Left renal pelvis (tissue), 4 donors: ENCODE measurements at regions not wholly inside any gene's neighbourhood (a gene's known extent, or its start where the extent isn't known, plus 50 kb on each side); places are given as distances from the start of the nearest gene placed in this dataset.

Experiments
- DNase-seq, 4 donors: peaks; one replicate each; pipeline ENCODE4 v3.0.0-alpha.2; 2013; ENCODE audit warnings: low read depth in 4 of 4, low spot score in 3 of 4

DNA sequence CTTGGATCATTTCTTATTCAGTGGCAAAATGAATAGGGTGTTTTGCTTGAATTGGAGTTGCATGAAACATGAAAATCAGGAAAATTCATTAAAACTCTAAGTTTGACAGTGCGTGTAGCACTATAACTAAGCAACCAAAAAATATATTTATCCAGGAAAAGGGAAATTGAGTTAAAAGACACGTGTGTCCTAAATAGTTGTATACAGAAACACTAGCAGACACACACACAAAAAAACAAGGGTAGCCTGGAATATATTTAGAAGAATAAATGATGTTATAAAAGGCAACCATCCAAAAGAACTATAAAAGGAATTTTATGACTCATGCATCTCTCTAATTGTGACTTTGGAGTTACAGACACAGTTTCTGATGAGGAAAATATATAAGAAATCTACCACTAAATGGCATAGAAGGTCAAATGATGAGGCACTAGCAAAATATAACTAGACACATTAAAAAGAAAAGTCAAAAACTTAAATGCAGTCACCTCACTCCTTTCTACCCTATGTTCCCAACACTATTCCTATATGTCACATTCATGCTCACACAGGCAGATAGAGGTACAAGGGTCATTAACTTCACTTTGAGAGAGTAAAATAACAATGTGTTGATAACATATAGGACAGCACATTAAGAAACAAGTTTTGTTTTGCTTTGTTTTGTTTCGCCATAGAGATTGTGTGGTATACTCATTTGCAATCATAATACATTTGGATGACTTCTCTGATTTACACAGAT is 793.6 kb upstream of the INTU start:
- no peak for DNase-seq

DNA sequence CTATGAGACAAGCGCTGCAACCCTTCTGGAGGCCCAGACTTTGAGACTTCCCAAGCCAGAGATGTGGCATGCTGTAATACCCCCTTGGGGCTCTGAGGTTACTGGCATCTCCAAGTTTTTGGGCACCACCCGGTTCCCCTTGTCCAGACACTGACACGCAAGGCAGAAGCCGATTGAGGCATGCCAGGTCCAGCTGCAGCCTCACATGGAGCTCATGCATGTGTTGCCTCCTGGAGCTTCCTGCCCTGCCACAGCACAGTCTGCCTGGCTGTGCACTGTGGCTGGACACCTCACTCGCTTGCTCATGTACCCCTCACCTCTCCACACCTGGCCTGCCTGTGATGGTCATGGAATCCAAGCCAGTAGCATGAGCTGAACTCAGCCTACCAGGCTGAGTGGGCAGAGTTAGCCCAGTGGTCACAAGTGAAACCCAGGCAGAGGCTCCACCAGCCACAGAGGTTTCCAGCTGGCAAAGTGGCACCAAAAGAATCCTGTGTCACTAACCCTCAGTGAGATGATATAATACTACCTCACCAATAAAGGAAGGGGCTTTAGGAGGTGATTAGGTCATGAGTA is 789.2 kb upstream of the INTU start:
- DNase-seq = no peak

DNA sequence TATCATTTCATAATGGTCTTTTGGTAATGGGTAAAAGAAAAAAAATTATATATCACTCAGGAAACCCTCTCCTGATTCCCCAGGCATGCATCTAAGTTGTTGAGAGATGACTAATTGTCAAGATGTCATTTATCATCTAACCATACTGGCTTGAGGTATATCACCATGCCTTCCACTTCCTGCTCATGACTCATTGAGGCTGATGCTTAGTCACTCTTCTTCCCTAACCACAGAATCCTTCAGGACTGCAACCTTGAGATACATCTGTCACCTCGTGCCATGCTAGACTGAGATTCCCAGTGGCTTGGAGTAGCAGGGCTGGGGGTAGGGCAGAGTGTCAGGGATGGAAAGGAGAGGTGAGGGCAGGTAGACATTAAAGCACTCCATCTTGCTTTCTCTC is 782.5 kb upstream of the INTU start:
- no peak for DNase-seq

DNA sequence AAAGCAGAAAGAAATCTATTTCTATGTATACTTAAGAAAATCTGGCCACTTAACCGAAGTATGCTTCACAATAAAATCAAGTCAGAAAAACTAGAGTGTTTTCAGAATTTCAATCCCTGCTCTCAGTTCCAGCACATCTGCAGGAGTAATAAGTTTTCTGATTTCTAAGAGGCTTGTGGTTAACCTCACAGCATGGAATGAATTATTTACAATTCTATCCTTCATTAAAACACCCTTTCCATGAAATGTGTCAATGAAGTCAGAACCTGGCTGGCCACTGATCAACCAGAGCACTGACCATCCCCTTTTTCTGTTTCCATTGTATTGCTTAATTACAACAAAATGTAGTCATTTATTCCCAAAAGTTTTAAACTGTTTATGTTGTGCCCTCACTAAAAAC is 781.4 kb upstream of the INTU start:
- no peak for DNase-seq

DNA sequence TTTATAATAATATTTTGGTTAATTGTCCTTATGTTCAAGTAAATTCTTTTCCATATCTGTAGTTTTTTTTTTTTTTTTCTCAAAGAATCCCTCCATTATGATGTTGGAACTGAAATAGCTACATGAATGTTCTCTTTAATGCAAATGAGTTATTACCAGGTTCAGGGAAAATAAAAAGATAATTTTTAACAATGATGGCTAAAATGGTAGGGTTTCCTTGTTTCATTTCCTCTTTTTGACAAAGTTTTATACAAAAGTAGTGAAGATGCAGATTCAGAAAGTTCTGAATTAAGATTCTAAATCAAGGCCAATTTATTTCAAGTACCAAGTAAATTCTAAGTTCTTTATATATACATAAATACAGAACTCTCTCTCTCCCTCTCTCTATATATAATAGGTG is 779.0 kb upstream of the INTU start:
- DNase-seq = no peak

DNA sequence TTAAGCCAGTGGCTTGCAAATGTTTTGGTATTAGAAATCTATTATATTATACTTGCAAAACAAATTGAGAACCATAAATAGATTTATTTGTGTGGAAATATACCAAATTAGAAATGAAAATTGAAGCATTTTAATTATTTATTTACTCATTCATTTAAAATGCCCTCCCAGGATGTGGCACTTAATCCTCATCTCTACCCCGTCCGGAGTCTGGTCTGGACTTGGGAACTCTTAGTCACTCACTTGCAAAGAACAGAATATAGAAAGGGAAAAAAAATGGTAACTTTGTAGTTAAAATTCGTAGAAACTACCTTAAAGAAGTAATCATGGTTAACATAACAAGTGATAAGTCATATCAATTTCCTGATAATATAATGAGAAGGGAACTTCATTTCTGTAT is 775.9 kb upstream of the INTU start:
- no peak for DNase-seq

DNA sequence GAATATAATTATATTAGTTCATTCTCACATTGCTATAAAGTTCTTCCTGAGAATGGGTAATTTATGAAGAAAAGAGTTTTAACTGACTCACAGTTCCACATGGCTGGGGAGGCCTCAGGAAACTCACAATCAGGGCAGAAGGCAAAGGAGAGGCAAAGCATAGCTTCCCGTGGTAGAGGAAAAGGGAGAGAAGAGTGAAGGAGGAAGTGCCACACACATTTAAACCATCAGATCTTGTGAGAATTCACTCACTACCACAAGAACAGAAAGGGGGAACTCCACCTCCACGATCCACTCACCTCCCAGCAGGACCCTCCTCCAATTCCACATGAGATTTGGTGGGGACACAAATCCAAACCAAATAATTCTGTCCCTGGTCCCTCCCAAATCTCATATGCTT is 773.4 kb upstream of the INTU start:
- DNase-seq = no peak

DNA sequence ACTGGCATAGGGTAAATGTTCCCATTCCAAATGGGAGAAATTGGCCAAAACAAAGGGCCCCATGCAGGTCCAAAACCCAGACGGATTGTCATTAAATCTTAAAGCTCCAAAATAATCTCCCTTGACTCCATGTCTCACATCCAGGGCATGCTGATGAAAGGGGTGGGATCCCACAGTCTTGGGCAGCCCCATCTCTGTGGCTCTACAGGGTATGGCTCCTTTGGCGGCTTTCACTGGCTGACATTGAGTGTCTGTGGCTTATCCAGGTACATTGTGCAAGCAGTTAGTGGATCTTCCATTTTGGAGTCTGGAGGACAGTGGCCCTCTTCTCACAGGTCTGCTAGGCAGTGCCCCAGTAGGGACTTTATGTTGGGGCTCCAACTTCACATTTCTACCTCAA is 772.9 kb upstream of the INTU start:
- DNase-seq = no peak

DNA sequence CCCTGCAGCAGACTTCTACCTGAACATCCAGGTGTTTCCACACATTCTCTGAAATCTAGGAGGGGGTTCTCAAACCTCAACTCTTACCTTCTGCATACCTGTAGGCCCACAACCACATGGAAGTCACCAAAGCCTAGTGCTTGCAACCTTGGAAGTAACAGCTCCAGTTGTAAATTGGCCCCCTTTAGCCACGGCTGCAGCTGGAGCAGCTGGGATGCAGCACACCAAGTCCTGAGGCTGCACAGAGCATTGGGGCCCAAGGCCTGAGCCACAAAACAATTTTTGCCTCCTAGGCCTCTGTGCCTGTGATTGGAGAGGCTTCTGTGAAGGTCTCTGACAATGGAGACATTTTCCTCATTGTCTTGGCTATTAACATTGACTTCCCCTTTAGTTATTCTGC is 772.4 kb upstream of the INTU start:
- no peak for DNase-seq

DNA sequence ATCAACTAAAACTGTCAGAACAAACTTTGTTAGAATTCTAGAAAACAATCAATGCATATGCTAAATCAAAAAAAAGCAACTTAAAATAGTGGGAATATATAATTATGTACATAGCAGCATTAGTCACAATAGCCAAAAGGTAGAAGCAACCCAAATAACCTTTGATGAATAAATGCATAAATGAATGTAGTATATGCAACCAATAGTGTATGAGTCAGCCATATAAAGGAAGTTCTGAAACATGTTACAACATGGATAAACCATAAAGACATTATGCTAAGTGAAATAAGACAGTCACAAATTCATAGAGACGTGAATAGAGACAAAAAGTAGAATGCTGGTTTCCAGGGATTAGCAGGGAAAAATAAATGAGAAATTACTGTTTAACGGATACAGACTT is 762.8 kb upstream of the INTU start:
- DNase-seq = no peak

DNA sequence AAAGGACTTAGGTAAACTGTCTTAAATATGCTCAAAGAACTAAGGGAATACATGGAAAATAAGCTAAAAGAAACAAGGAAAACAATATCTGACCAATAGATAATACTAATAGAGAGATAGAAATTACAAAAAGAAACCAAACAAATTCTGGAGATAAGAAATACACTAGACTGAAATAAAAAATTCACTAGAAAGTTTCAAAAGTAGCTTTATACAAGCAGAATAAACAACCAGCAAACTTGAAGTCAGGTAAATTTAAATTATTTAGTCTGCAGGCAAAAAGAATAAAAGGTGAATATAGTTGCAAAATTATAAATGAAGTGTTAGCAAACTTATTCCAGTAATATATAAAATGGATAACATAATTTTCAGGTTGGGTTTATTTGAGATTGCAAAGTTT is 760.9 kb upstream of the INTU start:
- DNase-seq = no peak

DNA sequence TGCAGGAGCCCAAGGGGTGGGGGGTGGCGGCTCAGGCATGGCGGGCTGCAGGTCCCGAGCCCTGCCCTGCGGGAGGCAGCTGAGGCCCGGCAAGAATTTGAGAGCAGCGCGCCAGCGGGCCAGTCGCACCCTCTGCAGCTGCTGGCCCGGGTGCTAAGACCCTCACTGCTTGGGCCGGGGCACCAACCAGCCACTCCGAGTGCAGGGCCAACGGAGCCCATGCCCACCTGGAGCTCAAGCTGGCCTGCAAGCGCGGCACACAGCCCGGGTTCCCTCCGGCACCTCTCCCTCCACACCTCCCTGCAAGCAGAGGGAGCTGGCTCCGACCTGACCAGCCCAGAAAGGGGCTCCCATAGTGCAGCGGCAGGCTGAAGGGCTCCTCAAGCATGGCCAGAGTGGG is 758.2 kb upstream of the INTU start:
- DNase-seq = no peak

DNA sequence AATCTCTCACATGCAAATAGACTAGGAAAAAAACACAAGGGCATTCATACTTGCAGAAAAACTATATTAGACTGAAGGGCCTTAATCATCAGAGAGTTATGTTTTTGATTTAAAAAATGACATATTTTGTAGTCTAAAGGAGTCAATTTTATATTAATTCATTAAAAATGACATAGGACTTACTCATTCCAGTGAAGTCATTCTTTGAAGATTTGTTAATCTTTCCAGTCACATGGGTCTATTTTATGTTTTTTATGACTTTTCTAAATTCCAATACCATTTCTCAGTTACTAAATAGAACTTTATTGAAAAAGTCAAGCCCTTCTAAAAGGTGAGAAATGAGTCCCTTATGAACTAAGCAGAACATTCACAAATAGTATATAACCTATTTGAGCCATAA is 743.8 kb upstream of the INTU start:
- DNase-seq = no peak

DNA sequence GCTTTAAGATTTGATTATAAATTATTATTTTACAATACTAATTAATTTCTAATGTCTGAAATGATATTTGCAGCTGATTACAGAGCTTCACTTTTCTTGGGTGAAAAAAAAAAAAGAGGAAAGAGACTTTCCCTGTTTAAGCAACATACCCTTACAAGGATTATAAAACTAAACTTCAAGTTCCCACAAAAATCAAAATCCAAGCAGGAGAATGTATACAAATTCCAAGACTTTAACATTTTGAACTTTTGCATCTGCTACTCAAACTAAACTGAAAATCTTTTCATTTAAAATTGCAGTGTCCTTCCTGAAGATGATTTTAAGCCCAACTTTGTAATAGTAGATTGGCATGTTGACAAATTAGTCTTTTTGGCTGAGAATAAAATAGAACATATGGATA is 742.4 kb upstream of the INTU start:
- DNase-seq = no peak

DNA sequence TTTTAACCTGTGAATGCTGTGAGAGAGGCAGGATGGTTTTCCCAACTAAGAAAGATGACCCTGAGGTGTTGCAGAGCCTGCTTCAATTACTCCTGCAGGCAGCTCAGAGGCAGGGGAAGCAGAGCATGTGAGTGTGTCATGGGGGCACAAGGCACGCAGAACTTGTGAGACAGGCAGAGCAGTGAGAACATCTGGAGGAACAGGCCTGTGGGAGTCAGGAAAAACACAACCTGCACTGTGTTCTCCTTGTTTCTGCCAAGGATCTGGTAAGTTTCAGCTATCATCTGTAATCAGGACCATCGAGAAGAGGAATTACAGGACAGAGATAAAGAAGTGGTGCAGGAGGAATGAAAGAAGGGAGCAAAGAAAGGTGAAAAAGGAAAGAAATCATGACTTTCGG is 741.8 kb upstream of the INTU start:
- no peak for DNase-seq

DNA sequence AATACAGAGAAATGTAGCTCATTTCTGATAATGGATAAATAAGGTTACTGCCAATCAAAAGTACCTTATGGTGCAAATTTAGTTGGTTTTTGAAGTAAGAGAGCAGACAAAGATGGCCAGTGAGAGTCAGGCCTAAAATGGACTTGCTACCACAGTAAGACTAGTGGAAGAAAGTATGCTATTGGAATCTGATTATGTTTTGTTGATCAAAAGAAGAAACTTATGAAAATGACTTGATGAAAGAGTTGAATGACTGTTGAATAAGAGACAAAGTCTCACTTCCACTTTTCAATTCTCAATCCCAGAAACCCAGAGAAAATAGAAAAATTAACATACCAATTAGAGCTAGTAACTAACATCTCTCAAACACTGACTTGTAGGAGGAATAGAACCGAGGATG is 737.8 kb upstream of the INTU start:
- no peak for DNase-seq

DNA sequence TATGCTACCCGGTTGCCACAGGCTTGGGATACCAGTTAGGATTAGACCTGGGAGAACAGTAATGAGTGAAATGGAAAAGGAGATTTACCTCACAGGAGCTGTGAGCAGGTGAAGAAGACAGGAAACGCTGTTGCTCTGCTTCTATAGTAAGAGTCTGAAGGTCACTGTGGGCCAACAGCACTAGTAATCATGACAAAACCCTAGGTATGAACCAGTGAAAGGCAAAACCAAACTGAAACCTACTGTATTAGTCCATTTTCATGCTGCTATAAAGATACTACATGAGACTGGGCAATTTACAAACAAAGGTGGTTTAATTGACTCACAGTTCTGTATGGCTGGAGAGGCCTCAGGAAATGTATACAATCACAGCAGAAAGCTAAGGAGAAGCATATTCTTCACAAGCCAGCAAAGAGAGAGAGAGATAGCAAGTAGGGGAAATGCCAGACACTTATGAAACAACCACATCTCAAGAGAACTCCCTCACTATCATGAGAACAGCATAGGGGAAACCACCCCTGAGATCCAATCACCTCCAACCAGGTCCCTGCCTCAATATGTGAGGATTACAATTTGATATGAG is 736.7 kb upstream of the INTU start:
- no peak for DNase-seq

DNA sequence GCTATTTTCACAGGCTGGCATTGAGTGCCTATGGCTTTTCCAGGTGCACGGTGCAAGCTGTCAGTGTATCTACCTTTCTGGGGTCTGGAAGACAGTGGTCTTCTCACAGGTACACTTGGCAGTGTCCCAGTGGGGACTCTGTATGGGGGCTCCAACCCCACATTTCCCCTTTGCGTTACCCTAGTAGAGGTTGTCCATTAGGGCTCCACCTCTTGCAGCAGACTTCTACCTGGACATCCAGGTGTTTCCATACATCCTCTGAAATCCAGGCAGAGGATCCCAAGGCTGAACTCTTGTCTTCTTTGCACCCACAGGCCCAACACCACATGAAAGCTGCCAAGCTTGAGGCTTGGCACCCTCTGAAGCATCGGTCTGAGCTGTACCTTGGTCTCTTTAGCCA is 735.7 kb upstream of the INTU start:
- DNase-seq = no peak

DNA sequence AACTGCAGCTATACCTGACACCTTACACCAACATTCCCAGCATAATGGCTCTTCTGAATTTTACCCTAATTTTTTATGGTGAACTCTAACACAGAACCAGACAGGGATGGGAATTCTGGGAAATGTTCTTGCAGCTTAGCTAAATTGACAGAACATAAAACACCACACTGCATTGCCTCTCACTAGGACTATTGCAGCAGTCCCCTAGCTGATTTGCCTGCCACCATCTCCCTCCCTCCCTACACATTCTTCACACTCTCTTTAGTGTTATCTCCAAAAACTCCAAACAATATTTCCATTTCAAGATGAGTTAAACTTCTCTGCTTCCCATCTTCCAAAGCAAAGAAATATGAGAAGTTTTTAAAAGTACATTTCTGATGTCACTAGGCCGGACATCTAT is 733.9 kb upstream of the INTU start:
- DNase-seq = no peak

DNA sequence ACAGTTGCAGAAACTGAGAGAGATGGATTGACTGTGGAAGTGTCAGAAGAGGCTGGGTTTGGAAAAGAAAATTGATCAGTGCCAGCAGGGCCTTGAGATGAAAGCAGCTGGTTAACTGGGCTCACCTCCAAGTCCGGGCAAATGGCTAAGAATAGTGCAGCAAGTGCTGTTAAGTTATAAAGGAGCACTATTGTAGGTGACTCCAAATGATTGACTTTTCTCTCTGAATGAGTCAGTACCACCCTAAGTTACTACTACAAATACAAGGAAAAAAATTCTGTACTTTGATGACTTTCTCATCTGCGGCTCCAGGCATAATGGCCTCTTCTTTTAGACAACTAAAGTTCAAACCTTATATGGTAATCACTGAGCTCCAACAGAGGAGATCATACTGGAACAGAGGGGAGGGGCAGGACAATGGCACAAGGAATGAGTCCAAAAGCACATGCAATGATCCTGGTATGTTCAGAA is 733.4 kb upstream of the INTU start:
- no peak for DNase-seq

DNA sequence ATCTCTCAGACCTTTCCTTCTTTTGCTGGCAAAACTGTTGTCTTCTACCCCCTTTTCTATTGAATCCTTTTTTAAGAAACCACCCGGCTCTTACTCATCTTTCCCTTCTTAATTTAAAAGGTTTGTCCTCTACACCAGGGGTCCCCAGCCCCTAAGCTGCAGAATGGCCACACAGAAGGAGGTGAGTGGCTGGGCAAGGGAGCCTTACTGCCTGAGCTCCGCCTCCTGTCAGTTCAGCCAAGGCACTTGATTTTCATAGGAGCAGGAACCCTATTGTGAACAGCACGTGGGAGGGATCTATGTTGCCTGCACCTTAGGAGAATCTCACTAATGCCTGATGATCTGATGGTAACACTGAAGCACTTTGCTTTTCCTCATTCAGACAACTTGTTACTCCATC is 726.3 kb upstream of the INTU start:
- DNase-seq = no peak

DNA sequence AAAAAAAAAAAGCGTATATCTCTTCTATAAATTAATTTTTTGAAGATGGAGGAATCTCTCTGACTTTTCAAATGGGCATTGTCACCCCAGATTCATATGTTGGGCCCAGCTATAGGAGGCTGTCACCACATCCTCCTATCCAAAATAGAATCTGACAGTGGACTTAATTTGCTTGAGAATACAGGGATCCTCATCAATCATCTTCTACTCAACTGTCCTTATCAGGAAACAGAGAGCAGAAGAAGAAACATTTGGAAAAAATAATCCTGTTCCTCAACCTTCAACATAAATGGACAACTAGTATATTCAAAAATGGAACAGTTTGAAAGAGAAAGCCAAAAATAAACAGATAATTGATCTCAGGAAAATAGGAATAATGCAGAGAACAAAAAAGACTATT is 725.4 kb upstream of the INTU start:
- no peak for DNase-seq
